ENCODE measurements at regions not wholly inside any gene's neighbourhood (a gene's known extent, or its start where the extent isn't known, plus 50 kb on each side); places are given as distances from the start of the nearest gene placed in this dataset.
A peak's percentile ranks its signal among the peaks of the same experiment; 100 is the strongest.

DNA sequence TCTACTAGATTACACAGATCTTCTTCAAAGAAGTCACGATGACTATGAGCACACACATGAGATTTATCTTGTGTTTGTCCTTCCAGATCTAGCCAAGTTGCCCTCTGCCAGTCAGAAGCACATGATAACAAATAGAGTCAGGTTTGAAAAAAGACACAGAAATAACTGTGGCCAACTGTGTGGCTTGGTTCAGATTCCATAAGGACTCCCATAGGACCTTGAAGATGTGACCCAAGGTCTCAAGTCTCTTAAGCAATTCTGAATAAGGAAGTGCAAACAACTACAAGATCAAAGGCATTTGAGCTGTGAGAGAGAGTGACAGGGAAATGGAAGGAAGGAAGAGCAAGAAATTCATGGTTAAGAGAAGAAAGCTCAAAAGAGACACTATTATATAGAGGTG is 194.0 kb downstream of the PLPP3 start:
- Histone ChIP-seq H3K9me3 (no peaks in the 10 kb centered on the region), H3K27ac (no peak overlapping the region), H3K36me3 (replicated peaks in 1 of 2; ENCODE audit: insufficient read depth in 1 of 2, low read depth in 2 of 2) (no peaks in the 10 kb centered on the region), H3K4me3 (no peak overlapping the region), H3K4me1 (no peaks in the 10 kb centered on the region), H3K27me3 (no peaks in the 10 kb centered on the region)
- 34 to 40% methylated on average over 1 of the region's 1 CpG for WGBS, 2 donors
- intact Hi-C loops (cut with DNase I): no loop called here
- ATAC-seq (no peak), DNase-seq (no peak)
- TF ChIP-seq POLR2A (IDR thresholded peaks at IDR 0.05): no peak
- TF ChIP-seq, protein P1, sequence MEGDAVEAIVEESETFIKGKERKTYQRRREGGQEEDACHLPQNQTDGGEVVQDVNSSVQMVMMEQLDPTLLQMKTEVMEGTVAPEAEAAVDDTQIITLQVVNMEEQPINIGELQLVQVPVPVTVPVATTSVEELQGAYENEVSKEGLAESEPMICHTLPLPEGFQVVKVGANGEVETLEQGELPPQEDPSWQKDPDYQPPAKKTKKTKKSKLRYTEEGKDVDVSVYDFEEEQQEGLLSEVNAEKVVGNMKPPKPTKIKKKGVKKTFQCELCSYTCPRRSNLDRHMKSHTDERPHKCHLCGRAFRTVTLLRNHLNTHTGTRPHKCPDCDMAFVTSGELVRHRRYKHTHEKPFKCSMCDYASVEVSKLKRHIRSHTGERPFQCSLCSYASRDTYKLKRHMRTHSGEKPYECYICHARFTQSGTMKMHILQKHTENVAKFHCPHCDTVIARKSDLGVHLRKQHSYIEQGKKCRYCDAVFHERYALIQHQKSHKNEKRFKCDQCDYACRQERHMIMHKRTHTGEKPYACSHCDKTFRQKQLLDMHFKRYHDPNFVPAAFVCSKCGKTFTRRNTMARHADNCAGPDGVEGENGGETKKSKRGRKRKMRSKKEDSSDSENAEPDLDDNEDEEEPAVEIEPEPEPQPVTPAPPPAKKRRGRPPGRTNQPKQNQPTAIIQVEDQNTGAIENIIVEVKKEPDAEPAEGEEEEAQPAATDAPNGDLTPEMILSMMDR (IDR thresholded peaks at IDR 0.05): no peak

DNA sequence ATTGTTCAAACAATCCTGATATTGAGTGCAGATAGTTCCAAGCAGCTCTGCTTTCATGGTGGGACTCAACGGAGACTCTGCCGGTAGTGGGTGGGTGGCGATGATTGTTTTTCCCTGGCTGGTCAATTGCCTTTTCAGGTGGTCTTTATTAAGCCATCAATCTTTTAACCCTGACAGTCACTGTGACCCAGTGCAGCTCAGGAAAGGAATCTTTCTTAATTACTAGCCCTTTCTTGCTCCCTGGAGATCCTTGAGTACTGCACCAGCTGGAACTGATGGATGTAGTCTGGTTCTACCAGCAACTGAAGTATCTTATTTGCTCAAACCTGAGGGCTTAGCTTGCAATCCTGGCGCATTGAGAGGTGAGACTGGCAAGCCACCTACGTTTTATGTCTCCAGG is 196.4 kb downstream of the PLPP3 start:
- intact Hi-C loops (cut with DNase I): no loop called here
- Histone ChIP-seq H3K27me3 (no peaks in the 10 kb centered on the region), H3K4me3 (no peak overlapping the region), H3K27ac (no peak overlapping the region), H3K4me1 (no peaks in the 10 kb centered on the region), H3K36me3 (replicated peaks in 1 of 2; ENCODE audit: insufficient read depth in 1 of 2, low read depth in 2 of 2) (no peaks in the 10 kb centered on the region), H3K9me3 (no peaks in the 10 kb centered on the region)
- ATAC-seq: no peak
- 82 to 86% methylated on average over 5 of the region's 5 CpGs for WGBS, 2 donors
- no peak for TF ChIP-seq POLR2A (IDR thresholded peaks at IDR 0.05)
- TF ChIP-seq, protein P1 (IDR thresholded peaks at IDR 0.05): no peak
- no peak for DNase-seq

DNA sequence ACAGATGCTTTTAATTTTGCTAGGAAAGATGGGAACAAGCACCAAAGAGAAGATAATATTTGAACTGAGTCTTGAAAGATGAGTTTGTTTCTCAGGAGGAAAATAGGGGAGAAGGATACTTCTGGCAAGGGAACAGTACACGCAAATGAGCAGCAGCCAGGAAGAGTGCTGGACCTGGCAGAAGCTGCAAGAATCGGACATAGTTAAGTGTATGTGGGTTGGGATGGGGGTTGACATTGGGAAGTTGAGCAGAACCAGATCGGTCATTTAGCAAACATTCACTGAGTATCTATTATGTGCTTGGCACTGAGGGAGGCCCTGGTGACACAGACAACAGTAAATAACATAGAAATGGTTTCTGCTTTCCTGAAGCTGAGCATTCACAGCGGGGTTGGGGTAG is 198.8 kb downstream of the PLPP3 start:
- DNase-seq: peak in 1 of 4 donors; percentile 17
- ATAC-seq: no peak
- Histone ChIP-seq H3K36me3 (replicated peaks in 1 of 2; ENCODE audit: insufficient read depth in 1 of 2, low read depth in 2 of 2) (no peaks in the 10 kb centered on the region), H3K27ac (no peak overlapping the region), H3K27me3 (no peaks in the 10 kb centered on the region), H3K9me3 (no peaks in the 10 kb centered on the region), H3K4me1 (no peaks in the 10 kb centered on the region), H3K4me3 (no peak overlapping the region)
- intact Hi-C loops (cut with DNase I): no loop called here
- 54 to 55% methylated on average over 4 of the region's 4 CpGs for WGBS, 2 donors
- TF ChIP-seq, protein P1 (IDR thresholded peaks at IDR 0.05): no peak
- TF ChIP-seq POLR2A (IDR thresholded peaks at IDR 0.05): no peak

DNA sequence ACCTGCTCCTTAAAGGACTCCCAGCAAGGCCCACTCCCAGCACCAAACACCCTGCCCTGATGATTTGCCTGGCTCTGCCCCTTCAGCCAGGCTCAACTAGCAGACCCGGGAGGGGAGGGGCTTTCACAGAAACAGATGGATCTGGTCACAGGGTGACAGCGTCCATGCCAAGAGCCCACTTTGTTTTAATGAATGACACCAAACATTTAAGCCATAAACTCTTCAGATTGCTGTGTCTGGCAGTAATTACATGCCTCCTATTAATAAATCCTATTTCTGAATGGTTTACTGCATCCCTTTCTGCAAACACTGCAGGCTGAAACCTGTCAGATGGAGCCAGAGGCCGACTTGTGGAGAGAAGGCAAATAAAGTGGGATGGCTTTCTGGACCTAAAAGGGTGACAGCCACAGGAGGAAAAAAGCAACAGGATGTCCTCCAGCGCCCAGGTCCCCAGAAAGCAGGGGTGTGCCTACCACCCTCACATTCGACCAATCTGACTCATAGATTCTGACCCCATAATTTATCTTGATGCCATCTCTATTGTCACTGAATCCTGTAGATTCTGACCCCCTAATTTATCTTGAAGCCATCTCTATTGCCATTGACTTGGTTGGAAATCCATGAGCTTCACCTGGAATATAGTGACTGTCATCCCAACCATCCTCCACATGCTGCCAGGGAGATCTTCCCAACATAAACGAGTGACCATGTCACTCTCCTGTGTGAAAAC is 200.9 kb downstream of the PLPP3 start:
- intact Hi-C loops (cut with DNase I): no loop called here
- ATAC-seq: no peak
- no peak for DNase-seq

More for the DNA sequence above, 200.9 kb downstream of the PLPP3 start:
- Histone ChIP-seq H3K4me3 (no peak overlapping the region), H3K9me3 (no peaks in the 10 kb centered on the region), H3K27me3 (no peaks in the 10 kb centered on the region), H3K36me3 (replicated peaks in 1 of 2; ENCODE audit: insufficient read depth in 1 of 2, low read depth in 2 of 2) (no peaks in the 10 kb centered on the region), H3K4me1 (no peaks in the 10 kb centered on the region), H3K27ac (no peak overlapping the region)
- 65 to 67% methylated on average over 6 of the region's 6 CpGs for WGBS, 2 donors
- TF ChIP-seq, protein P1 (IDR thresholded peaks at IDR 0.05): no peak
- no peak for TF ChIP-seq POLR2A (IDR thresholded peaks at IDR 0.05)
